LNCaP clone FGC (cell line): ENCODE measurements at regions not wholly inside any gene's neighbourhood (a gene's known extent, or its start where the extent isn't known, plus 50 kb on each side); places are given as distances from the start of the nearest gene placed in this dataset.
"Not testable (repeated sequence)": the region's sequence is repeated elsewhere in the genome, so short reads cannot be mapped to it uniquely, and the experiment has no call there.

ENCODE experiments used
- DNase-seq: peaks from one replicate; pipeline ENCODE4 v3.0.0-alpha.2; 2011; ENCODE audit warnings: low read depth
- H3K4me3 ChIP-seq: 2 replicates; pipeline ENCODE4 v1.5.1; 2011; ENCODE audit warnings: mild to moderate bottlenecking, low read depth, low read length, control low read depth
- TF ChIP-seq, protein P1 (sequence below): IDR thresholded peaks from 2 replicates; pipeline ENCODE4 v1.5.1; 2012; ENCODE audit warnings: mild to moderate bottlenecking; ENCODE audit not compliant: control insufficient read depth, insufficient read depth; ENCODE audit errors: extremely low read depth

DNA sequence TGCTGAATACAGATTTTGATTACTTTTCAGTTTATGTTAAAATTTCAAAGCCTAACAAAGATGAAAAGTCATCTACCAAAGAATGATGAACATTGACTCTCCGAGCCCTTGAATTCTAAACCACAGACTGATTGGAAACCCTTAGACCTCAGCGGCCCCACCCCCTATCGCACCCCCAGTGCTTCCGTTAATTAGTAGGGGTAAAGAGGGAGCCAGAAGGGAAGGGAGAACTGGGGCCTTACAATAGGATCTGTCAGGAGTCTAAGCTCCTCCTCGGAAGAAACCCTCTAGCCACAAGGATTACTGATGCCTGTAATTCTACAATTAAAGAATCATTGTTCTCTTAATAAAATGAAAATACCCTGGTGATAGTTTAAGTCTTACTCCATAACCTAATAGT, 79.7 kb upstream of the JARID2 start:
- DNase-seq: no peak
- H3K4me3 ChIP-seq: no peak overlapping the region
- TF ChIP-seq, protein P1, sequence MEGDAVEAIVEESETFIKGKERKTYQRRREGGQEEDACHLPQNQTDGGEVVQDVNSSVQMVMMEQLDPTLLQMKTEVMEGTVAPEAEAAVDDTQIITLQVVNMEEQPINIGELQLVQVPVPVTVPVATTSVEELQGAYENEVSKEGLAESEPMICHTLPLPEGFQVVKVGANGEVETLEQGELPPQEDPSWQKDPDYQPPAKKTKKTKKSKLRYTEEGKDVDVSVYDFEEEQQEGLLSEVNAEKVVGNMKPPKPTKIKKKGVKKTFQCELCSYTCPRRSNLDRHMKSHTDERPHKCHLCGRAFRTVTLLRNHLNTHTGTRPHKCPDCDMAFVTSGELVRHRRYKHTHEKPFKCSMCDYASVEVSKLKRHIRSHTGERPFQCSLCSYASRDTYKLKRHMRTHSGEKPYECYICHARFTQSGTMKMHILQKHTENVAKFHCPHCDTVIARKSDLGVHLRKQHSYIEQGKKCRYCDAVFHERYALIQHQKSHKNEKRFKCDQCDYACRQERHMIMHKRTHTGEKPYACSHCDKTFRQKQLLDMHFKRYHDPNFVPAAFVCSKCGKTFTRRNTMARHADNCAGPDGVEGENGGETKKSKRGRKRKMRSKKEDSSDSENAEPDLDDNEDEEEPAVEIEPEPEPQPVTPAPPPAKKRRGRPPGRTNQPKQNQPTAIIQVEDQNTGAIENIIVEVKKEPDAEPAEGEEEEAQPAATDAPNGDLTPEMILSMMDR: no peak

GRCh38 chr6:15170126-15170525, 75.7 kb upstream of the JARID2 start:
- DNase-seq: no peak
- TF ChIP-seq, protein P1: no peak
- H3K4me3 ChIP-seq: no peak overlapping the region

- H3K4me3 ChIP-seq: no peak overlapping the region
- no peak for DNase-seq
- TF ChIP-seq, protein P1: no peak
Measured at GRCh38 chr6:15171026-15171425, 74.8 kb upstream of the JARID2 start.

DNA sequence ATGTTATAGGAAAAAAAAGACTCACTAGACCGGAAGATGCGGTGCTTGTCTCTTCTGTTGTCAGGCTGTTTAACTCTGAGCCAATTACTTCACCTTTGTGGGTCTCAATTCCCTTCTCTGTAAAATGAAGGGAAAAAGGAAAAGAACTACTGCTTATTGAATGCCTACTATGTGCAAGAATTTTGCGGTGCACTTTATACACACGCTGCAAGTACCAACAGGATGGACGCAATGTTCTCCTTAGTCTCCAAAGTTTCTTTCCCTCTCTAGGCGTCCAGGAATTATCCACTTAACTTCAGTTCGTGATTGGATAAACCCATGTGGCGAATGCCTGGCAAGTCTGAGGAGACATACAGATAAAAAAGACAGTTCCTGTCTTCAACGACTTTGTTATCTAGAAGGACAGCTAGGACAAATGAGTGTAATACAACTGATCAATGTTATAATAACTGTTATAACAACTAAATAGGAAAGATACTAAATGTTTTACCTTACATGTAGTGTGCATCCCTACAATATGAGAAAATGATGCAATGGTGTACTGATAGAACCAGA, 69.0 kb upstream of the JARID2 start:
- DNase-seq: no peak
- H3K4me3 ChIP-seq: no peak overlapping the region
- TF ChIP-seq, protein P1: no peak

GRCh38 chr6:15183979-15184378, 61.9 kb upstream of the JARID2 start:
- DNase-seq: no peak
- no peak overlapping the region for H3K4me3 ChIP-seq
- TF ChIP-seq, protein P1: no peak

- no peak for DNase-seq
- TF ChIP-seq, protein P1: no peak
- no peak overlapping the region for H3K4me3 ChIP-seq
Measured at GRCh38 chr6:15184441-15184861, 61.4 kb upstream of the JARID2 start.

DNA sequence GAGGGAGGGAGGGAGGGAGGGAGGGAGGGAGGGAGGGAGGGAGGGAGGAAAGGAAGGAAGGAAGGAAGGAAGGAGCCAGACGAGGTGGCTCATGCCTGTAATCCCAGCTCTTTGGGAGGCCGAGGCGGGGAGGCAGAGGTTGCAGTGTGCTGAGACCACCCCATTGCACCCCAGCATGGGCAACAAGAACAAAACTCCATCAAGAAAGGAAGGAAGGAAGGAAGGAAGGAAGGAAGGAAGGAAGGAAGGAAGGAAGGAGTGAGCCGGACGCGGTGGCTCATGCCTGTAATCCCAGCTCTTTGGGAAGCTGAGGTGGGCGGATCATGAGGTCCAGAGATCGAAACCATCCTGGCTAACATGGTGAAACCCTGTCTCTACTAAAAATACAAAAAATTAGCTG, 60.8 kb upstream of the JARID2 start:
- DNase-seq, H3K4me3 ChIP-seq: not testable (repeated sequence)

- DNase-seq: not testable (repeated sequence)
Measured at GRCh38 chr6:15193451-15193850, 52.4 kb upstream of the JARID2 start.

More at GRCh38 chr6:15193451-15193850, 52.4 kb upstream of the JARID2 start:
- not testable (repeated sequence) for H3K4me3 ChIP-seq
